DLD1 (cell line): ENCODE measurements at regions not wholly inside any gene's neighbourhood (a gene's known extent, or its start where the extent isn't known, plus 50 kb on each side); places are given as distances from the start of the nearest gene placed in this dataset.
"Not testable (repeated sequence)": the region's sequence is repeated elsewhere in the genome, so short reads cannot be mapped to it uniquely, and the experiment has no call there.

ENCODE experiments used
- in situ Hi-C: cut with HindIII; loops from 2 replicates; pipeline ENCODE4 v1.10.0; 2017; ENCODE audit warnings: low sequenced_read_pairs

- in situ Hi-C loops: no loop called here
These were observed 106.0 kb downstream of the CXCL12 start for GRCh38 chr10:44278837-44279324.

GRCh38 chr10:44268435-44268948, 116.4 kb downstream of the CXCL12 start:
- in situ Hi-C loops: not testable (repeated sequence)

GRCh38 chr10:44267007-44267406, 117.9 kb downstream of the CXCL12 start:
- in situ Hi-C loops: no loop called here

GRCh38 chr10:44264244-44264643, 120.7 kb downstream of the CXCL12 start:
- in situ Hi-C loops: no loop called here

GRCh38 chr10:44263771-44264170, 121.1 kb downstream of the CXCL12 start:
- in situ Hi-C loops: no loop called here

- in situ Hi-C loops: no loop called here
These were observed 122.2 kb downstream of the CXCL12 start for GRCh38 chr10:44262551-44263251.

GRCh38 chr10:44261710-44262455, 123.0 kb downstream of the CXCL12 start:
- in situ Hi-C loops: no loop called here

GRCh38 chr10:44261296-44261695, 123.6 kb downstream of the CXCL12 start:
- in situ Hi-C loops: no loop called here

- in situ Hi-C loops: no loop called here
These were observed 124.5 kb downstream of the CXCL12 start for GRCh38 chr10:44260286-44260928.

- in situ Hi-C loops: no loop called here
These were observed 125.6 kb downstream of the CXCL12 start for GRCh38 chr10:44259090-44259874.

GRCh38 chr10:44258460-44259089, 126.3 kb downstream of the CXCL12 start:
- in situ Hi-C loops: no loop called here

- in situ Hi-C loops: no loop called here
These were observed 126.9 kb downstream of the CXCL12 start for GRCh38 chr10:44258019-44258418.

- in situ Hi-C loops: no loop called here
These were observed 131.0 kb downstream of the CXCL12 start for GRCh38 chr10:44253769-44254462.

GRCh38 chr10:44252631-44253030, 132.3 kb downstream of the CXCL12 start:
- in situ Hi-C loops: not testable (repeated sequence)

GRCh38 chr10:44249933-44250332, 135.0 kb downstream of the CXCL12 start:
- in situ Hi-C loops: not testable (repeated sequence)

- in situ Hi-C loops: no loop called here
These were observed 135.4 kb downstream of the CXCL12 start for GRCh38 chr10:44249490-44249889.

- in situ Hi-C loops: not testable (repeated sequence)
These were observed 138.2 kb downstream of the CXCL12 start for GRCh38 chr10:44246700-44247099.

GRCh38 chr10:44246287-44246686, 138.6 kb downstream of the CXCL12 start:
- in situ Hi-C loops: not testable (repeated sequence)

GRCh38 chr10:44245601-44245938, 139.3 kb downstream of the CXCL12 start:
- in situ Hi-C loops: no loop called here
